ENCODE measurements at regions not wholly inside any gene's neighbourhood (a gene's known extent, or its start where the extent isn't known, plus 50 kb on each side); places are given as distances from the start of the nearest gene placed in this dataset.

- H3K27ac ChIP-seq (ENCODE audit: low read depth, low read length): no peak overlapping the region
- H3K4me3 ChIP-seq (ENCODE audit: low read length): no peak overlapping the region
- H3K9me3 ChIP-seq (ENCODE audit: control insufficient read depth, insufficient read depth, low read length): no peaks in the 10 kb centered on the region
- no peaks in the 10 kb centered on the region for H3K79me2 ChIP-seq (ENCODE audit: control insufficient read depth, low read length)
- no peak overlapping the region for H3K4me2 ChIP-seq (ENCODE audit: low read length)
- no peaks in the 10 kb centered on the region for H3K36me3 ChIP-seq (ENCODE audit: control insufficient read depth, low read length)
- H3K27me3 ChIP-seq (ENCODE audit: control insufficient read depth, low read length): peaks cover 32% of the 10 kb centered on the region
- no peaks in the 10 kb centered on the region for H3F3A ChIP-seq (ENCODE audit: control insufficient read depth, insufficient read depth)
- H3K9me2 ChIP-seq (replicated peaks; ENCODE audit: control insufficient read depth, low read length): no peaks in the 10 kb centered on the region
- no peaks in the 10 kb centered on the region for H3K4me1 ChIP-seq (ENCODE audit: control insufficient read depth, low read length)
- H4K20me1 ChIP-seq (ENCODE audit: control insufficient read depth, insufficient read depth, low read depth, low read length): no peaks in the 10 kb centered on the region
- TF ChIP-seq CTCF (IDR thresholded peaks at IDR 0.05; ENCODE audit: low read depth, low read length, poor library complexity, severe bottlenecking): no peak
- no peak for TF ChIP-seq EZH2phosphoT487 (IDR thresholded peaks at IDR 0.05; ENCODE audit: borderline replicate concordance, low read length)
Observed at GRCh38 chr16:48899500-48899899, 289.5 kb upstream of the N4BP1 start.

- Histone ChIP-seq H3K4me1 (ENCODE audit: control insufficient read depth, low read length) (no peaks in the 10 kb centered on the region), H3K4me3 (ENCODE audit: low read length) (no peak overlapping the region), H3K4me2 (ENCODE audit: low read length) (no peak overlapping the region), H3K36me3 (ENCODE audit: control insufficient read depth, low read length) (no peaks in the 10 kb centered on the region), H3K79me2 (ENCODE audit: control insufficient read depth, low read length) (no peaks in the 10 kb centered on the region), H3K9me3 (ENCODE audit: control insufficient read depth, insufficient read depth, low read length) (no peaks in the 10 kb centered on the region), H4K20me1 (ENCODE audit: control insufficient read depth, insufficient read depth, low read depth, low read length) (no peaks in the 10 kb centered on the region), H3F3A (ENCODE audit: control insufficient read depth, insufficient read depth) (no peaks in the 10 kb centered on the region), H3K27me3 (ENCODE audit: control insufficient read depth, low read length) (peaks cover 20% of the 10 kb centered on the region), H3K27ac (ENCODE audit: low read depth, low read length) (no peak overlapping the region), H3K9me2 (replicated peaks; ENCODE audit: control insufficient read depth, low read length) (no peaks in the 10 kb centered on the region)
- TF ChIP-seq CTCF (IDR thresholded peaks at IDR 0.05; ENCODE audit: low read depth, low read length, poor library complexity, severe bottlenecking) (no peak), EZH2phosphoT487 (IDR thresholded peaks at IDR 0.05; ENCODE audit: borderline replicate concordance, low read length) (no peak)
Observed at GRCh38 chr16:48897698-48898205, 287.8 kb upstream of the N4BP1 start.

- Histone ChIP-seq H3K36me3 (ENCODE audit: control insufficient read depth, low read length) (no peaks in the 10 kb centered on the region), H4K20me1 (ENCODE audit: control insufficient read depth, insufficient read depth, low read depth, low read length) (no peaks in the 10 kb centered on the region), H3K27ac (ENCODE audit: low read depth, low read length) (no peak overlapping the region), H3K4me3 (ENCODE audit: low read length) (no peak overlapping the region), H3K4me1 (ENCODE audit: control insufficient read depth, low read length) (no peaks in the 10 kb centered on the region), H3K9me3 (ENCODE audit: control insufficient read depth, insufficient read depth, low read length) (no peaks in the 10 kb centered on the region), H3K9me2 (replicated peaks; ENCODE audit: control insufficient read depth, low read length) (no peaks in the 10 kb centered on the region), H3K4me2 (ENCODE audit: low read length) (no peak overlapping the region), H3K79me2 (ENCODE audit: control insufficient read depth, low read length) (no peaks in the 10 kb centered on the region), H3K27me3 (ENCODE audit: control insufficient read depth, low read length) (no peaks in the 10 kb centered on the region), H3F3A (ENCODE audit: control insufficient read depth, insufficient read depth) (no peaks in the 10 kb centered on the region)
- no peak for TF ChIP-seq CTCF (IDR thresholded peaks at IDR 0.05; ENCODE audit: low read depth, low read length, poor library complexity, severe bottlenecking)
- TF ChIP-seq EZH2phosphoT487 (IDR thresholded peaks at IDR 0.05; ENCODE audit: borderline replicate concordance, low read length): no peak
Observed at GRCh38 chr16:48895142-48895541, 285.2 kb upstream of the N4BP1 start.
